GM12892 (cell line): ENCODE measurements at regions not wholly inside any gene's neighbourhood (a gene's known extent, or its start where the extent isn't known, plus 50 kb on each side); places are given as distances from the start of the nearest gene placed in this dataset.
"Not testable (repeated sequence)": the region's sequence is repeated elsewhere in the genome, so short reads cannot be mapped to it uniquely, and the experiment has no call there.

ENCODE experiments used
- POLR2A ChIP-seq: IDR thresholded peaks from 2 replicates; pipeline ENCODE4 v1.6.1; 2011; ENCODE audit warnings: low read depth, low read length, control low read depth
- POLR2AphosphoS5 ChIP-seq: IDR thresholded peaks from 2 replicates; pipeline ENCODE4 v1.6.1; 2011; ENCODE audit warnings: low read depth, low read length, control low read depth

GRCh38 chr3:26244586-26244985, 378.0 kb upstream of the LRRC3B start:
- not testable (repeated sequence) for TF ChIP-seq POLR2AphosphoS5, POLR2A
